DMS53 (cell line): ENCODE measurements at regions not wholly inside any gene's neighbourhood (a gene's known extent, or its start where the extent isn't known, plus 50 kb on each side); places are given as distances from the start of the nearest gene placed in this dataset.
A peak's percentile ranks its signal among the peaks of the same experiment; 100 is the strongest.

Experiments used
- DNase-seq: peaks from one replicate; lab custom pipeline; 2025; lab: John Stamatoyannopoulos, UW

- no peak for DNase-seq
Measured at GRCh38 chr16:55154956-55155355, 169.0 kb upstream of the IRX6 start.

DNA sequence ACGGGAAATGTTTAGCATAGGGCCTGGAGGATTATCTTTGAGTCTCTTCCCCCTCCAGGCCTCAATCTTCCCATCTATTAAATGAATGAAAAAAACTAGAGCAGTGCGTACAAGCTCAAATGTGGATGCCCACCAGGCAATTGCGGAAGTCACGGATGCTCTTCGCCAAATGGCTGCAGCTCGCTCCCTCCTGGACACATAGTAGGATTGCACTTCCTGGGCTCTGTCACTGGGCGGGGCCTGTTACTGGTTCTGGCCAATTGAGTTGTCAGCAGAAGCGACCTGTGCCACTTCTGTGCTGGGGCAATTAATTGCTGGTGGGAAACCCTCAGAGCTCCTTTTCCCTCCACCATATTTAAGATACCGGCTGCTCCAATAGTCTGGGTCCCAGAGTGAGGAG, 168.2 kb upstream of the IRX6 start:
- DNase-seq, result no peak

- DNase-seq, result no peak
Measured at GRCh38 chr16:55169780-55170179, 154.2 kb upstream of the IRX6 start.

DNA sequence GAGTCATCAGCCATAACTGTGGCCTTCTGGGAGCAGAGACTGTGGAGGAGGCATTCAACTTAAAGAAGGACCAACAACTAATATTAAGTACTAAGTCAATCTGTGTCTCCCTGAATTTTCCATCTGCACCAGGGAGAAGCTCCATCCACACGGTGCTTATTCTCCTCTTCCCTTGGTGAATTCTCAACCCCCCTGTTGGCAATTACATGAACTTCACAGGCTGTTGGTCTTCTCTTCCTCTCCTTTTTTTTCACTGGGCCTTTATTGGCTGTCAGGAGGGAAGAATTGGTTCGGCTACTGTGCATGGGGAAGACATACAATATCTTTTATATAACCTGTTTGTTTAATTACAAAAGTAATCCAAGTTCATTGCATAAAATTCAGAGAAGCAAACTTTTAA, 152.8 kb upstream of the IRX6 start:
- no peak for DNase-seq

DNA sequence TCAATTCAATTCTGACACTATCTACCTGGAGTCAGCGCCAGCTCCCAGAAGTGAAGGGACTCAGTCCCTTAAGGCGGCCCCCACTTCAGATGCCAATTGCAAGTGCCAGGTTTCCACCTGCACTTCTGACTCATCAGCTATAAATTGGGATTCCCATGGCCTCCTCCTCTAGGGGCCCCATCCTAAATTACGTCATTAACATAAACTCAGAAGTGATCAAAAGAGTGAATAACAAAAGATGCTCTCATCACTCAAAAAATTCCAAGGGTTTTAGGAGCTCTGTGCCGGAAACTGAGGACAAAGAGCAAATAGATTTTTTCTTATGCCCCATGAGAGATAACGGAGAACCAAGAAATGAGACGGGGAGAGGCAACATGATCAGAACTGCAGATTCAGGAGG, 148.6 kb upstream of the IRX6 start:
- no peak for DNase-seq

DNA sequence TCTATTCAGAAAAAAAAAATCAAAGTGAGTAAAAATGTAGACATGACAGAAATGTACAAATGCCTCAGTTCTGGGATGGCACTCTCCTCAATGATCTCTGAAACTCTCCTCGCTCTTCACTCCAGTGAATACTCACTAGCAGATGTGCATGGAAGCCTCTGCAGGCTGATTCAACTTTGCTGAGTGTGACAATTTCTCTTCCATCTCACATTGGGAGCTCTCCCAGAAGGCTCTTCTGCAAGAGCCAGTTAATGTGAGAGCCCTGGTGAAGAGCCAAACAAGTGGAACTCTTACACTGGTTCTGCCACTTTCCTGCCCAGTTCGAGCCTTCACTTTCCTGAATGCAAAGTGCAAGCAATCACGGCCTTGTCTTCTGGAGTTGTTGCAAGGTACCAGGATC, 147.1 kb upstream of the IRX6 start:
- DNase-seq, result no peak

GRCh38 chr16:55179411-55179810, 144.6 kb upstream of the IRX6 start:
- no peak for DNase-seq

GRCh38 chr16:55179852-55180585, 144.0 kb upstream of the IRX6 start:
- DNase-seq, result peak; percentile 26

- no peak for DNase-seq
Measured at GRCh38 chr16:55184052-55184451, 140.0 kb upstream of the IRX6 start.

DNA sequence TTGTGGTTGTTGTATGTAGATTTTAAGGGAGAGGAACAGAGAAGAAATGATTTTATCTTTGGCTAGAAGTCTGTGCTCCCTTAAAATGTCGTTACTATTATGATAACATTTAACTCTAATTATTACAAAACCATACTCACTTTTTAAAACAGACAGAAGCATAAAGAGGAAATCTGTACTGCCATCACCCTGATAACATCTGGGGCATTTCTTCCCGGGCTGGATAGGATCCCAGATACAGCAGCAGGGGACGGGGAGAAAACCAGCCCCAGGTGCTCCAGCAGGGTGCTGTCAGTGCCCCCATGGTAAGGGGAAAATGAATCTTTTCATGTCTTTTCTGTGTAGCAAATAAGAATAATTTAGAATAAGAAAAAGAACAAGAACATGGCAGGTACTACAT, 139.4 kb upstream of the IRX6 start:
- no peak for DNase-seq

DNA sequence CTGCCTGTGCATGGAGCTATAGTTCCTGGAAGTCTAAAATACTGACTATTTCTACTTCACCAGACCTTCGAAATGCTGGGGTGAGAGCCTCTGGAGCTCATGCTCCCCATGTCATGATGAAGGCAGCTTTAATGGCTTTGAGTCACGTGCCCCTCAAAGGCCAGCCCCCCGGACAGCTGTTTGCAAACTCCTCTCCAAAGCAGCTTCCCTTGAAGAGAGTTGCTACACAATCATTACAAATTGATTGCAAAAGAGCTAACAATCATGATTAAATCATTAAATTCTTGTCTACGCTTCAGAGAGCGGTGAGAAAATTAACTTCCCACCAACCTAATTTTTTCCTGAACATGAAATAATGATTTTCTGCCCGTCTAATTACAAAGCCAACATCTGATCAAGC, 134.8 kb upstream of the IRX6 start:
- no peak for DNase-seq

DNA sequence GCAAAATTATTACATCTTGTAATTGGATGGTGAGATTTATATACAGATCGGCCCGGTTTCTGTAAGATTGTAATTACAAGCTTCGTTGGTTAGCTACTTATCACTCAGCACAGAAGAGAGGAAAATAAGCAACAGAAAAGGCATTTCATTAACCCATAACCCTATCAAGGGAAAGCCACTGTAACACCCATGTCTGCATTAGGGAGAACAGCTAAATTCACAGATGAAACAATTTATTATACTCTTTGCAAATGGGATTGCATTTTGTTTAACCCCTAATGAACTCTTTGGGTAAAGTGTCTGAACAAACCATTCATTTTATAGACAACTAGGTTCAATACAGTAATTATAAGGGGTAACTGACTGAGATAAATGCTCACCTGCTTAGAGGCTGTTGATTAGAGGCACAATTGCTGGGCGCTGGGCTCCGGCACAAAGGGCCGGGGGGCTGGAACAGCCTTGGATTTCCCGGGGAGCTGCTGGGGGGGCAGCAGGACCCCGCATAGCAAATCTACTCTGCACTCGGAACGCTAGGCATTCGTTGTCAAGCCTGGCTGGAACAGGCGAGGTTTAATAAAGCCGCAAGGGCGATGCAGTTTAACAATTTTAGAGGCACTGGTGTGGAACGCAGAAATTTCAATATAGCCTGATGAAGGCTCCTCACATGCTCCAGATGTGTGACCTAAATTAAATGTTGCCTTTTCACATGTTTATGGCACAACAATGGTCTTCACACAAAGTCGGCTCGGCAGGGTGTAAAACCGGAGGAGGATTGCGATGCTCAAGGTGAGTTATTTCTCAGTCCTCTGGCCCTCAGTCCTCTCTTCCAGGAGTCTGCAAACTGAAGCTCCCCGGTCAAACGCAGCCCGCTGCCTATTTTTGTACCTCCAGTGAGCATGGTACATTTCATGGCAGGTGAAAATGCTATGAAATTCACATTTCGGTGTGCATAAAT, 134.0 kb upstream of the IRX6 start:
- DNase-seq, result no peak

DNA sequence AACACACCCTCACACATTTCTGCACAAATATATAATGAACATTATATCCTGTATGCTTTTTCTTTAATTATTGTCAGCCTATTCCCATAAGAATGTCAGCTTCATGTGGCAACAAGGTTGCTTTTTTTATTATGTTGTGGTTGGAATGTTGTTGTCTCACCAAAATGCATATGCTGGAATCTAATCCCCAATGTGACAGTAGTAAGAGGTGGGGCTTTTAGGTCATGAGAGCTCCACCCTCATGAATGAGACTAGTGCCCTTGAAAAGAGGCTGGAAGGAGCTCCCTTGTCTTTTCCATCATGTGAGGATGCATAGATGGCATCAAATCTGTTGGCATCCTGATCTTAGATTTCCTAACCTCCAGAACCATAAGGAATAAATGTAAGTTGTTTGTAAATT, 131.3 kb upstream of the IRX6 start:
- no peak for DNase-seq

- no peak for DNase-seq
Measured at GRCh38 chr16:55203570-55203969, 120.4 kb upstream of the IRX6 start.

- DNase-seq, result no peak
Measured at GRCh38 chr16:55204069-55204468, 119.9 kb upstream of the IRX6 start.

- no peak for DNase-seq
Measured at GRCh38 chr16:55204923-55205322, 119.1 kb upstream of the IRX6 start.

DNA sequence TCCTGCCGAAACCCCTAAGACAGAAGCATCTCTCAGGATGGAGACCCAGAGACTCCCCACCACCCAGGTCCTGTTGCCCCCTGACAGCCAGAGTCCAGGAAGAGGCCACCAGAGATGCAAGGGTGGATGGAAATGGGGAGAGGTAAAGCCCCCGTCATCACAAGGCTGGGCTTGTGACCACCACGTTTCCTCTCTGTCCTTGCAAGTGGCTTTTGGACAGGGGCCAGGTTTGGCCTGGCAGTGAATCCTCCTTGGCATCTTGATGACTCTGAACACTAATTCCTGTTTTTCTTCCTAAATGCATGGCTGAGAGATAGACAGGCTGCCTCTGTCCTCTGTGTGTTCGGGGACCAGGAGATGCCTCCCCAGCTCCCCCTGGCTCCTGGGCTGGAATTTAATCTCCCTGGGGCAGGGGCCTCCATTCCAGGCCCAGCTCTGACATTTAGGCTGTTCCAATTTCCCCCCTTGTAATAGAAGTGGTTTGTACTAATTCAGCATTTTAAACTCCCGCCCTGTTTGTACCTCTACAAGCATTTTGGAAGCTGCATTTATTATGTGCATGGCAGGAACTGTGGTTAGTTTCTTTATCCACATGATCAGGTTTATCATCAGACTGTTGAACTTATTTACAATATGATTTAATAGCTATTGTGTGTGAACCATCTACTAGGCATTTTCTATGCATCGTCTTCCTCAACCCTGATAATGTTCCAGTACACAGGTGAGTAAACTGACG, 116.1 kb upstream of the IRX6 start:
- DNase-seq, result no peak

GRCh38 chr16:55209626-55210025, 114.4 kb upstream of the IRX6 start:
- DNase-seq, result no peak

DNA sequence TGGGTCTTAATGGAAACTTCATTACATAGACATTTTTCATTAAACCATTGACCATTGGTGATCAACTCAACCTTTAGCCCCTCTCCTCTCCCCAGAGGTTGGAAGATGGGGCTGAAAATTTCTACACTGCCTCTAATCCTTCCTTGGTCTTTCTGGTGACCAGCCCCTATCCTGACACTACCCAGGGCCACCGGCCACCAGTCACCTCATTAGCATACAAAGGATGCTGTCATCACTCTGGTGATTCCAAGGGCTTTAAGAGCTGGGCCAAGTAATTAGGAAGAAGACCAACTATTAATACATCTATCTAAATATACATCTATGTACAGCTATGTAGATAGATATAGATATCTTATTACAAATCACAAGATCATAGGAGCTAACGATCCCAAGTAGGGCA, 111.2 kb upstream of the IRX6 start:
- no peak for DNase-seq

DNA sequence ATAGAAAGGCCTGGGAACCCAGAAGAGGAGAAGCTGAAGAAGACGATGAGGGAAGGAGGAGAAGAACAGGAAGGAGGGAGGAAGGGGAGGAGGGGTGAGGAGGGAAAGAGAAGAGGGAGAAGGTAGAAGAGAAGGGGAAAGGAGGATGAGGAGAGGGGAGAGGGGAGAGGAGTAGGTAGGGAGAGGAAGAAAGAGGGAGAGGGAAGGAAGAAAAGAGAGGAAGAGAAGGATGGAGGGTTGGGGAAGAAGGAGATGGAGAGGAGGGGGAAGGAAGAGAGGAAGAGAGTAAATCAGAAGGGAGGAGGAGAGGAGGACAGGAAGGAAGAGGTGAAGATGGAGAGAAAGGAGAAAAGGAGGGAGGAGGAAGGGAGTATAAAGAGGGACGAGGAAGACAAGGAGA, 109.6 kb upstream of the IRX6 start:
- DNase-seq, result no peak

DNA sequence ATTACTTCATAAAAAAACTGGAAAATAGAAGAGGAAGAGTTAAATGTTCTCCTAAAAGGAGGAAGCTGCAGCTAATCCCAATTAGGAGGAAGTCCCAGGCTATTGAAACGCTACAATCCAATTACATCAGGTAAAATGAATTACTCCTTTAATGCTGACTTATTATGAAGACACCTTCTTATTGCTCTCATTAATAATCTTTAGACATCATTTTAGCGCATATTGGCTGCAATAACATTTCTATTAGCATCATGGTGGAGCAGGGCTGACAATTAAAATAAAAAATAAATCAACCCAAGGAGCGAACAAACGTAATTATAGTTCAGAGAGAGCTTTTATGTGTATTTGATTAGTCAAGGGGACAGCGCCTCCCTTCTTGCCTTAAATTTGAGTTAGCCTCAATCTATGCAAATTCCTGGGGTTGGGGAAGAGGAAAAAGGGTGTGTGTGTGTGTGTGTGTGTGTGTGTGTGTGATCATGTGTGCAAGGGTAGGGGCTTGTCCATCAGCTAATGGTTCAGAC, 109.0 kb upstream of the IRX6 start:
- no peak for DNase-seq

GRCh38 chr16:55217392-55217791, 106.6 kb upstream of the IRX6 start:
- no peak for DNase-seq
